Nephron progenitor cell (in vitro differentiated cells): ENCODE measurements at regions not wholly inside any gene's neighbourhood (a gene's known extent, or its start where the extent isn't known, plus 50 kb on each side); places are given as distances from the start of the nearest gene placed in this dataset.

Experiments used
- DNase-seq: peaks from one replicate; pipeline ENCODE4 v3.0.0; 2021
- H3K27ac Mint-ChIP-seq: 2 replicates; pipeline ENCODE4 v1.8.0; 2021; ENCODE audit warnings: mild to moderate bottlenecking, moderate library complexity, mixed read lengths
- H3K27me3 Mint-ChIP-seq: 2 replicates; pipeline ENCODE4 v1.8.0; 2021; ENCODE audit warnings: mild to moderate bottlenecking, low read depth, mixed read lengths; ENCODE audit not compliant: poor library complexity
- H3K36me3 Mint-ChIP-seq: 2 replicates; pipeline ENCODE4 v1.8.0; 2021; ENCODE audit warnings: low read depth, mixed read lengths
- H3K4me1 Mint-ChIP-seq: 2 replicates; pipeline ENCODE4 v1.8.0; 2021; ENCODE audit warnings: mixed read lengths
- H3K4me3 Mint-ChIP-seq: 2 replicates; pipeline ENCODE4 v1.8.0; 2021; ENCODE audit warnings: mild to moderate bottlenecking, moderate library complexity, mixed read lengths
- H3K9me3 Mint-ChIP-seq: 2 replicates; pipeline ENCODE4 v1.8.0; 2021; ENCODE audit warnings: mild to moderate bottlenecking, moderate library complexity, mixed read lengths
- CTCF ChIP-seq: fragments of 200-600 bp; sonication (generic); IDR thresholded peaks from 2 replicates; pipeline ENCODE4 v1.5.0; 2021; ENCODE audit warnings: antibody characterized with exemption

GRCh38 chr18:55166260-55166598 is 207.0 kb upstream of the CCDC68 start:
- H3K27ac Mint-ChIP-seq = no peak overlapping the region
- no peaks in the 10 kb centered on the region for H3K36me3 Mint-ChIP-seq
- peaks cover 7% of the 10 kb centered on the region for H3K27me3 Mint-ChIP-seq
- DNase-seq = no peak
- no peaks in the 10 kb centered on the region for H3K9me3 Mint-ChIP-seq
- H3K4me1 Mint-ChIP-seq = no peaks in the 10 kb centered on the region
- H3K4me3 Mint-ChIP-seq = no peak overlapping the region
- TF ChIP-seq CTCF = no peak

- H3K27me3 Mint-ChIP-seq = peaks cover 9% of the 10 kb centered on the region
- no peak for TF ChIP-seq CTCF
- H3K9me3 Mint-ChIP-seq = no peaks in the 10 kb centered on the region
- no peak overlapping the region for H3K4me3 Mint-ChIP-seq
- no peaks in the 10 kb centered on the region for H3K4me1 Mint-ChIP-seq
- DNase-seq = no peak
- no peak overlapping the region for H3K27ac Mint-ChIP-seq
- no peaks in the 10 kb centered on the region for H3K36me3 Mint-ChIP-seq
Observed at GRCh38 chr18:55163550-55163949, 204.3 kb upstream of the CCDC68 start.

- no peak overlapping the region for H3K27ac Mint-ChIP-seq
- H3K4me1 Mint-ChIP-seq = no peaks in the 10 kb centered on the region
- no peaks in the 10 kb centered on the region for H3K9me3 Mint-ChIP-seq
- no peak for DNase-seq
- peaks cover 11% of the 10 kb centered on the region for H3K27me3 Mint-ChIP-seq
- no peak overlapping the region for H3K4me3 Mint-ChIP-seq
- no peak for TF ChIP-seq CTCF
- no peaks in the 10 kb centered on the region for H3K36me3 Mint-ChIP-seq
Observed at GRCh38 chr18:55161916-55162315, 202.7 kb upstream of the CCDC68 start.

GRCh38 chr18:55159027-55159426 is 199.8 kb upstream of the CCDC68 start:
- H3K36me3 Mint-ChIP-seq = no peaks in the 10 kb centered on the region
- no peak overlapping the region for H3K4me3 Mint-ChIP-seq
- no peak overlapping the region for H3K27ac Mint-ChIP-seq
- H3K4me1 Mint-ChIP-seq = no peaks in the 10 kb centered on the region
- peaks cover 11% of the 10 kb centered on the region for H3K27me3 Mint-ChIP-seq
- no peak for TF ChIP-seq CTCF
- no peaks in the 10 kb centered on the region for H3K9me3 Mint-ChIP-seq
- DNase-seq = no peak

GRCh38 chr18:55158570-55158969 is 199.3 kb upstream of the CCDC68 start:
- no peaks in the 10 kb centered on the region for H3K4me1 Mint-ChIP-seq
- no peak for TF ChIP-seq CTCF
- H3K36me3 Mint-ChIP-seq = no peaks in the 10 kb centered on the region
- no peak for DNase-seq
- H3K9me3 Mint-ChIP-seq = no peaks in the 10 kb centered on the region
- peaks cover 7% of the 10 kb centered on the region for H3K27me3 Mint-ChIP-seq
- no peak overlapping the region for H3K4me3 Mint-ChIP-seq
- H3K27ac Mint-ChIP-seq = no peak overlapping the region

GRCh38 chr18:55153346-55153745 is 194.1 kb upstream of the CCDC68 start:
- Mint-ChIP-seq H3K9me3 (no peaks in the 10 kb centered on the region), H3K27me3 (peaks cover under 1% of the 10 kb centered on the region), H3K36me3 (no peaks in the 10 kb centered on the region), H3K4me1 (peaks cover 13% of the 10 kb centered on the region), H3K4me3 (no peak overlapping the region), H3K27ac (no peak overlapping the region)
- no peak for TF ChIP-seq CTCF
- DNase-seq = no peak
